ENCODE measurements at regions not wholly inside any gene's neighbourhood (a gene's known extent, or its start where the extent isn't known, plus 50 kb on each side); places are given as distances from the start of the nearest gene placed in this dataset.
"Not testable (repeated sequence)": the region's sequence is repeated elsewhere in the genome, so short reads cannot be mapped to it uniquely, and the experiment has no call there.

GRCh38 chr2:91519914-91520313 is 2828.4 kb downstream of the RPIA start:
- not testable (repeated sequence) for H3K36me3 ChIP-seq; H3K9me3 ChIP-seq (ENCODE audit: low read depth); H3K27me3 ChIP-seq; H3K27ac Mint-ChIP-seq; H2AFZ ChIP-seq (replicated peaks); H3K4me1 Mint-ChIP-seq; DNase-seq (ENCODE audit: low spot score); H3K9ac ChIP-seq; H3K27ac ChIP-seq; H3K27me3 Mint-ChIP-seq (ENCODE audit: insufficient read depth, low read depth); H3K4me3 Mint-ChIP-seq; H3K4me2 ChIP-seq; H4K20me1 ChIP-seq (ENCODE audit: low read depth); H3K36me3 Mint-ChIP-seq; H3F3A ChIP-seq (ENCODE audit: low read depth); H3K9me3 Mint-ChIP-seq; H3K4me1 ChIP-seq; H3K4me3 ChIP-seq; H3K79me2 ChIP-seq (ENCODE audit: low read depth)

GRCh38 chr2:91520523-91520922 is 2829.1 kb downstream of the RPIA start:
- not testable (repeated sequence) for H3K4me3 Mint-ChIP-seq; H2AFZ ChIP-seq (replicated peaks); H3K9me3 Mint-ChIP-seq; H3K4me1 Mint-ChIP-seq; H3K4me3 ChIP-seq; H3K4me1 ChIP-seq; H3K27ac ChIP-seq; H4K20me1 ChIP-seq (ENCODE audit: low read depth); H3K36me3 ChIP-seq; H3K9ac ChIP-seq; H3K27me3 ChIP-seq; H3K27me3 Mint-ChIP-seq (ENCODE audit: insufficient read depth, low read depth); DNase-seq (ENCODE audit: low spot score); H3K79me2 ChIP-seq (ENCODE audit: low read depth); H3K27ac Mint-ChIP-seq; H3F3A ChIP-seq (ENCODE audit: low read depth); H3K36me3 Mint-ChIP-seq; H3K4me2 ChIP-seq; H3K9me3 ChIP-seq (ENCODE audit: low read depth)

- not testable (repeated sequence) for H3K27me3 ChIP-seq; H3K9me3 Mint-ChIP-seq; DNase-seq (ENCODE audit: low spot score); H3K36me3 ChIP-seq; H3K9ac ChIP-seq; H3K79me2 ChIP-seq (ENCODE audit: low read depth); H4K20me1 ChIP-seq (ENCODE audit: low read depth); H3K36me3 Mint-ChIP-seq; H2AFZ ChIP-seq (replicated peaks); H3K27me3 Mint-ChIP-seq (ENCODE audit: insufficient read depth, low read depth); H3K27ac Mint-ChIP-seq; H3K4me1 ChIP-seq; H3K4me1 Mint-ChIP-seq; H3K4me3 ChIP-seq; H3F3A ChIP-seq (ENCODE audit: low read depth); H3K4me3 Mint-ChIP-seq; H3K4me2 ChIP-seq; H3K27ac ChIP-seq; H3K9me3 ChIP-seq (ENCODE audit: low read depth)
Measured at GRCh38 chr2:91520972-91521535, 2829.6 kb downstream of the RPIA start.

GRCh38 chr2:91521944-91522343 is 2830.5 kb downstream of the RPIA start:
- H2AFZ ChIP-seq (replicated peaks); DNase-seq (ENCODE audit: low spot score); H3K9me3 ChIP-seq (ENCODE audit: low read depth); H3F3A ChIP-seq (ENCODE audit: low read depth); H3K27me3 Mint-ChIP-seq (ENCODE audit: insufficient read depth, low read depth); H3K4me1 ChIP-seq; H3K4me2 ChIP-seq; H3K9me3 Mint-ChIP-seq; H3K27ac Mint-ChIP-seq; H3K36me3 Mint-ChIP-seq; H3K4me3 Mint-ChIP-seq; H3K36me3 ChIP-seq; H3K4me3 ChIP-seq; H3K27ac ChIP-seq; H3K27me3 ChIP-seq; H3K79me2 ChIP-seq (ENCODE audit: low read depth); H4K20me1 ChIP-seq (ENCODE audit: low read depth); H3K4me1 Mint-ChIP-seq; H3K9ac ChIP-seq: not testable (repeated sequence)

- H3K9me3 Mint-ChIP-seq; H3F3A ChIP-seq (ENCODE audit: low read depth); H3K4me2 ChIP-seq; H3K27me3 ChIP-seq; H3K9ac ChIP-seq; H3K36me3 Mint-ChIP-seq; H3K27ac ChIP-seq; H3K27me3 Mint-ChIP-seq (ENCODE audit: insufficient read depth, low read depth); H3K36me3 ChIP-seq; DNase-seq (ENCODE audit: low spot score); H3K27ac Mint-ChIP-seq; H3K9me3 ChIP-seq (ENCODE audit: low read depth); H3K79me2 ChIP-seq (ENCODE audit: low read depth); H3K4me3 ChIP-seq; H4K20me1 ChIP-seq (ENCODE audit: low read depth); H2AFZ ChIP-seq (replicated peaks); H3K4me1 ChIP-seq; H3K4me1 Mint-ChIP-seq; H3K4me3 Mint-ChIP-seq: not testable (repeated sequence)
Measured at GRCh38 chr2:91522877-91523276, 2831.4 kb downstream of the RPIA start.

GRCh38 chr2:91523751-91524150 is 2832.3 kb downstream of the RPIA start:
- H2AFZ ChIP-seq (replicated peaks); H3K79me2 ChIP-seq (ENCODE audit: low read depth); H3K4me3 ChIP-seq; H3K9ac ChIP-seq; H3K9me3 Mint-ChIP-seq; H3K4me1 ChIP-seq; H3K27me3 ChIP-seq; H3K4me2 ChIP-seq; H3K27ac ChIP-seq; H4K20me1 ChIP-seq (ENCODE audit: low read depth); H3F3A ChIP-seq (ENCODE audit: low read depth); H3K4me1 Mint-ChIP-seq; H3K4me3 Mint-ChIP-seq; H3K36me3 ChIP-seq; H3K27ac Mint-ChIP-seq; H3K9me3 ChIP-seq (ENCODE audit: low read depth); H3K27me3 Mint-ChIP-seq (ENCODE audit: insufficient read depth, low read depth); H3K36me3 Mint-ChIP-seq; DNase-seq (ENCODE audit: low spot score): not testable (repeated sequence)

GRCh38 chr2:91525587-91525986 is 2834.1 kb downstream of the RPIA start:
- not testable (repeated sequence) for H3F3A ChIP-seq (ENCODE audit: low read depth); H3K27me3 Mint-ChIP-seq (ENCODE audit: insufficient read depth, low read depth); H3K9me3 ChIP-seq (ENCODE audit: low read depth)

GRCh38 chr2:91526083-91526482 is 2834.6 kb downstream of the RPIA start:
- not testable (repeated sequence) for H3K4me1 Mint-ChIP-seq; H3K4me2 ChIP-seq; H3K27me3 Mint-ChIP-seq (ENCODE audit: insufficient read depth, low read depth); H3K4me3 ChIP-seq; H3K9me3 Mint-ChIP-seq; H2AFZ ChIP-seq (replicated peaks); H3K27me3 ChIP-seq; H3K36me3 ChIP-seq; H3K9me3 ChIP-seq (ENCODE audit: low read depth); H3K27ac ChIP-seq; H3K79me2 ChIP-seq (ENCODE audit: low read depth); H3F3A ChIP-seq (ENCODE audit: low read depth); H3K4me1 ChIP-seq; H4K20me1 ChIP-seq (ENCODE audit: low read depth); H3K9ac ChIP-seq; DNase-seq (ENCODE audit: low spot score); H3K4me3 Mint-ChIP-seq; H3K36me3 Mint-ChIP-seq; H3K27ac Mint-ChIP-seq

More at GRCh38 chr2:91525587-91525986, 2834.1 kb downstream of the RPIA start:
- not testable (repeated sequence) for H3K36me3 ChIP-seq; H3K27ac Mint-ChIP-seq; H3K4me1 Mint-ChIP-seq; H3K27me3 ChIP-seq; H3K27ac ChIP-seq; H3K4me3 Mint-ChIP-seq; H3K9ac ChIP-seq; H3K79me2 ChIP-seq (ENCODE audit: low read depth); DNase-seq (ENCODE audit: low spot score); H3K4me1 ChIP-seq; H3K36me3 Mint-ChIP-seq; H2AFZ ChIP-seq (replicated peaks); H4K20me1 ChIP-seq (ENCODE audit: low read depth); H3K4me2 ChIP-seq; H3K4me3 ChIP-seq; H3K9me3 Mint-ChIP-seq

Measured in neural progenitor cell (in vitro differentiated cells).